ENCODE measurements at regions not wholly inside any gene's neighbourhood (a gene's known extent, or its start where the extent isn't known, plus 50 kb on each side); places are given as distances from the start of the nearest gene placed in this dataset.

- Histone ChIP-seq H3K36me3 (replicated peaks; ENCODE audit: control insufficient read depth, insufficient read depth, low read length) (no peaks in the 10 kb centered on the region; the same call in 1 of the 2 replicates), H3K4me3 (ENCODE audit: insufficient read depth, low read depth, low read length) (no peak overlapping the region), H3K27me3 (ENCODE audit: control insufficient read depth, insufficient read depth, low read length) (no peaks in the 10 kb centered on the region)
- no peak for DNase-seq
These were observed 257.3 kb upstream of the CXCR4 start for GRCh38 chr2:136375017-136375901.

GRCh38 chr2:136373841-136374240 lies 255.9 kb upstream of the CXCR4 start:
- no peak for DNase-seq
- Histone ChIP-seq H3K27me3 (ENCODE audit: control insufficient read depth, insufficient read depth, low read length) (no peaks in the 10 kb centered on the region), H3K4me3 (ENCODE audit: insufficient read depth, low read depth, low read length) (no peak overlapping the region), H3K36me3 (replicated peaks; ENCODE audit: control insufficient read depth, insufficient read depth, low read length) (no peaks in the 10 kb centered on the region; the same call in 1 of the 2 replicates)

- Histone ChIP-seq H3K27me3 (ENCODE audit: control insufficient read depth, insufficient read depth, low read length) (no peaks in the 10 kb centered on the region), H3K36me3 (replicated peaks; ENCODE audit: control insufficient read depth, insufficient read depth, low read length) (no peaks in the 10 kb centered on the region; the same call in 1 of the 2 replicates), H3K4me3 (ENCODE audit: insufficient read depth, low read depth, low read length) (no peak overlapping the region)
- no peak for DNase-seq
These were observed 255.1 kb upstream of the CXCR4 start for GRCh38 chr2:136373029-136373428.

- H3K4me3 ChIP-seq (ENCODE audit: insufficient read depth, low read depth, low read length) = no peak overlapping the region
- H3K27me3 ChIP-seq (ENCODE audit: control insufficient read depth, insufficient read depth, low read length) = no peaks in the 10 kb centered on the region
- no peak for DNase-seq
- H3K36me3 ChIP-seq (replicated peaks; ENCODE audit: control insufficient read depth, insufficient read depth, low read length) = no peaks in the 10 kb centered on the region
These were observed 246.0 kb upstream of the CXCR4 start for GRCh38 chr2:136363900-136364299.

- Histone ChIP-seq H3K4me3 (ENCODE audit: insufficient read depth, low read depth, low read length) (no peak overlapping the region), H3K36me3 (replicated peaks; ENCODE audit: control insufficient read depth, insufficient read depth, low read length) (no peaks in the 10 kb centered on the region), H3K27me3 (ENCODE audit: control insufficient read depth, insufficient read depth, low read length) (no peaks in the 10 kb centered on the region)
- no peak for DNase-seq
These were observed 245.5 kb upstream of the CXCR4 start for GRCh38 chr2:136363470-136363869.

- Histone ChIP-seq H3K4me3 (ENCODE audit: insufficient read depth, low read depth, low read length) (no peak overlapping the region), H3K27me3 (ENCODE audit: control insufficient read depth, insufficient read depth, low read length) (no peaks in the 10 kb centered on the region), H3K36me3 (replicated peaks; ENCODE audit: control insufficient read depth, insufficient read depth, low read length) (no peaks in the 10 kb centered on the region)
- DNase-seq = no peak
These were observed 244.9 kb upstream of the CXCR4 start for GRCh38 chr2:136362676-136363390.

- no peak for DNase-seq
- Histone ChIP-seq H3K4me3 (ENCODE audit: insufficient read depth, low read depth, low read length) (no peak overlapping the region), H3K36me3 (replicated peaks; ENCODE audit: control insufficient read depth, insufficient read depth, low read length) (no peaks in the 10 kb centered on the region), H3K27me3 (ENCODE audit: control insufficient read depth, insufficient read depth, low read length) (no peaks in the 10 kb centered on the region)
These were observed 243.6 kb upstream of the CXCR4 start for GRCh38 chr2:136361521-136361920.

- no peaks in the 10 kb centered on the region for H3K27me3 ChIP-seq (ENCODE audit: control insufficient read depth, insufficient read depth, low read length)
- no peaks in the 10 kb centered on the region for H3K36me3 ChIP-seq (replicated peaks; ENCODE audit: control insufficient read depth, insufficient read depth, low read length)
- DNase-seq = no peak
- H3K4me3 ChIP-seq (ENCODE audit: insufficient read depth, low read depth, low read length) = no peak overlapping the region
These were observed 242.8 kb upstream of the CXCR4 start for GRCh38 chr2:136360790-136361189.

- DNase-seq = no peak
- Histone ChIP-seq H3K4me3 (ENCODE audit: insufficient read depth, low read depth, low read length) (no peak overlapping the region), H3K36me3 (replicated peaks; ENCODE audit: control insufficient read depth, insufficient read depth, low read length) (no peaks in the 10 kb centered on the region), H3K27me3 (ENCODE audit: control insufficient read depth, insufficient read depth, low read length) (no peaks in the 10 kb centered on the region)
These were observed 241.4 kb upstream of the CXCR4 start for GRCh38 chr2:136359121-136359965.

GRCh38 chr2:136358576-136358975 lies 240.6 kb upstream of the CXCR4 start:
- DNase-seq = no peak
- H3K27me3 ChIP-seq (ENCODE audit: control insufficient read depth, insufficient read depth, low read length) = no peaks in the 10 kb centered on the region
- H3K36me3 ChIP-seq (replicated peaks; ENCODE audit: control insufficient read depth, insufficient read depth, low read length) = no peaks in the 10 kb centered on the region
- no peak overlapping the region for H3K4me3 ChIP-seq (ENCODE audit: insufficient read depth, low read depth, low read length)

GRCh38 chr2:136357007-136357380 lies 239.0 kb upstream of the CXCR4 start:
- Histone ChIP-seq H3K4me3 (ENCODE audit: insufficient read depth, low read depth, low read length) (no peak overlapping the region), H3K27me3 (ENCODE audit: control insufficient read depth, insufficient read depth, low read length) (no peaks in the 10 kb centered on the region), H3K36me3 (replicated peaks; ENCODE audit: control insufficient read depth, insufficient read depth, low read length) (no peaks in the 10 kb centered on the region)
- DNase-seq = no peak

GRCh38 chr2:136356125-136357006 lies 238.4 kb upstream of the CXCR4 start:
- no peak for DNase-seq
- H3K27me3 ChIP-seq (ENCODE audit: control insufficient read depth, insufficient read depth, low read length) = no peaks in the 10 kb centered on the region
- no peaks in the 10 kb centered on the region for H3K36me3 ChIP-seq (replicated peaks; ENCODE audit: control insufficient read depth, insufficient read depth, low read length)
- no peak overlapping the region for H3K4me3 ChIP-seq (ENCODE audit: insufficient read depth, low read depth, low read length)

- H3K4me3 ChIP-seq (ENCODE audit: insufficient read depth, low read depth, low read length) = no peak overlapping the region
- no peaks in the 10 kb centered on the region for H3K27me3 ChIP-seq (ENCODE audit: control insufficient read depth, insufficient read depth, low read length)
- H3K36me3 ChIP-seq (replicated peaks; ENCODE audit: control insufficient read depth, insufficient read depth, low read length) = no peaks in the 10 kb centered on the region
- DNase-seq = no peak
These were observed 233.7 kb upstream of the CXCR4 start for GRCh38 chr2:136351684-136352083.

GRCh38 chr2:136347981-136348380 lies 230.0 kb upstream of the CXCR4 start:
- H3K4me3 ChIP-seq (ENCODE audit: insufficient read depth, low read depth, low read length) = no peak overlapping the region
- DNase-seq = no peak
- no peaks in the 10 kb centered on the region for H3K36me3 ChIP-seq (replicated peaks; ENCODE audit: control insufficient read depth, insufficient read depth, low read length)

More at GRCh38 chr2:136347981-136348380, 230.0 kb upstream of the CXCR4 start:
- no peaks in the 10 kb centered on the region for H3K27me3 ChIP-seq (ENCODE audit: control insufficient read depth, insufficient read depth, low read length)
